ENCODE measurements at regions not wholly inside any gene's neighbourhood (a gene's known extent, or its start where the extent isn't known, plus 50 kb on each side); places are given as distances from the start of the nearest gene placed in this dataset.

DNA sequence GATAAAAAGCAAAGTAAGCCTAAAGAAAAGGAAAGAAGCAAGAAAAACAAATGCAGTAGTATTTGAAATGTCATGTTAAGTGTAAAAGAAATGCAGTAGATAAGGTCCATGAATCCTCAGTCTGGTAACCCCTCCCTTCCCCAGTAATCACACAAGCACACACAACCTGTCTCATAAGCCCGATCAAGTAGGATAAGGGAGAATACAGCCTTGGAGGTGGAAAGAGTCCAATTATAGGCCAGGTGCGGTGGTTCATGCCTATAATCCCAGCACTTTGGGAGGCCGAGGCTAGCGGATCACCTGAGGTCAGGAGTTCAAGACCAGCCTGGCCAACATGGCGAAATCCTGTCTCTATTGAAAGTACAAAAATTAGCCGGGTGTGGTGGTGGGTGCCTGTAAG lies 117.9 kb downstream of the GADD45G start:
- Mint-ChIP-seq H3K4me1 (peaks cover 26% of the 10 kb centered on the region), H3K27me3 (peaks cover 3% of the 10 kb centered on the region), H3K36me3 (peaks cover 12% of the 10 kb centered on the region), H3K9me3 (ENCODE audit: low read depth) (no peaks in the 10 kb centered on the region), H3K4me3 (no peak overlapping the region), H3K27ac (no peak overlapping the region)
- CTCF ChIA-PET: interaction anchor here (1.5 kb wide), 1 partner anchor 18 kb away, joined by 3 read pairs; no protein-coding TSS in a partner anchor
- ATAC-seq (no peak), DNase-seq (no peak)

DNA sequence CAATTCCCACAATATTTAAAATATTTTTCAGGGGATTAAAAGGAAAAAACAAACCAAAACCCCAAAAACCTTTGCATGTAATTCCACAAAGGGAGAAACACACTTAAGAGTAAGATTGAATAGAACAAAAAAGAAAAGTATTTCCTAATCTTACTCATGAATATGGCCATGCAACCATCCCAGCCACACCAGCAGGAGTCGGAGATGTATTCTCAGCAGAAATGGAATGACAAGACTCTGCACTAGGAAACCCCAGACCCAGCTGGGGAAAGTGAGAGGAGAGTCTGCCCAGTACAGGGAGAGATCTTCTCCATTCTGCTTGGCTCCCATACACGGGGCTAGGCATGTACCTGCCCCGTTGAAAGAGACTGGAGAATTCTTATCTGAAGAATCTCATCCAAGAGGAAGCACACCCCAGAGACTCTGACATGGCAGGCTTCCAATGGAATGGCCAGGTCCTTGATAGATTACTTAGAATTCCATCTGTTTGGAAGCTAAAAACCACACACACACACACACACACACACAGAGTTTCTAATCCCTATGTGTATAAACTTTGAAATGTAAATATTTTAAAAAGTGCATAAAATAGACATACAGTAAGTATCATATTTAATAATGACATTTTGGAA lies 118.8 kb downstream of the GADD45G start:
- no peak for ATAC-seq
- Mint-ChIP-seq H3K27ac (no peak overlapping the region), H3K4me1 (peaks cover 21% of the 10 kb centered on the region), H3K36me3 (peaks cover 12% of the 10 kb centered on the region), H3K9me3 (ENCODE audit: low read depth) (no peaks in the 10 kb centered on the region), H3K4me3 (no peak overlapping the region), H3K27me3 (peaks cover 3% of the 10 kb centered on the region)
- DNase-seq: no peak
- CTCF ChIA-PET: interaction anchor here (1.5 kb wide), 1 partner anchor 17 kb away, joined by 3 read pairs; no protein-coding TSS in a partner anchor

DNA sequence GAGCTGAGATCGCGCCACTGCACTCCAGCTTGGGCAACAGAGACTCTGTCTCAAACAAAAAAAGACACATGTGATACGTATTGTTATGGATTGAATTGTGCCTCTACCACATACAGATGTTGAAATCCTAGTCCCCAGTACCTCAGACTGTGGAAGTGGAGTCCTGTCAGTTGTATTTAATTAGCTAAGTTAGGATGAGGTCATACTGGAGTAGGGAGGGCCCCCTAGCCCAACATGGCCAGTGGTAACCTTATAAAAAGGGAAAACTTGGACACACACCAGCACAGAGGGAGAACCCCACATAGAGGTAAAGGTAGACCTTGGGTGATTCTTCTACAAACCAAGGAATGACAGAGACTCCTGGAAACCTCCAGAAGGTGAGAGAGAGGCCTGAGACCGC lies 119.8 kb downstream of the GADD45G start:
- Mint-ChIP-seq H3K4me1 (peaks cover 12% of the 10 kb centered on the region), H3K36me3 (peaks cover 8% of the 10 kb centered on the region), H3K9me3 (ENCODE audit: low read depth) (no peaks in the 10 kb centered on the region), H3K27ac (no peak overlapping the region), H3K4me3 (no peak overlapping the region), H3K27me3 (peaks cover 3% of the 10 kb centered on the region)
- DNase-seq (no peak), ATAC-seq (no peak)
- CTCF ChIA-PET: no interaction called here

DNA sequence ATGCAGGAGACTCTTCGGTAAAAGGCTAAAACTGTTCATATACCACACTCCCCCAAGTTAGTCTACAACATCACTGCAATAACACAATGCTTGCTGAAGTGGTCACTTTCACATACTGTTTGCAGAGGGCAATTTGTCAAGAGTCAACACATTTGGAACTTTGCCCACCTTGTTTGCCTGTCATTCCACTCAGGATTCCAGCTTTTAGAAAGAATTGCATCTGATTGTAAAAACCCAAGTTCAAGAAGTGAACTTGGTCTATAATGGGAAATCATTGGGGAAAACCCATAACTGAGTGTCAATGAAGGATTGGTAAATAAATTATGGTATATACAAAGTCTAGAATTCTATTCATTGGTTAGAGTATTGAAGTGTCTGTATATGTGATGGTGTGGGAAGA lies 120.5 kb downstream of the GADD45G start:
- DNase-seq (no peak), ATAC-seq (no peak)
- peaks cover 3% of the 10 kb centered on the region for H3K27me3 Mint-ChIP-seq
- H3K9me3 Mint-ChIP-seq (ENCODE audit: low read depth): no peaks in the 10 kb centered on the region
- H3K27ac Mint-ChIP-seq: no peak overlapping the region
- peaks cover 6% of the 10 kb centered on the region for H3K4me1 Mint-ChIP-seq
- peaks cover 8% of the 10 kb centered on the region for H3K36me3 Mint-ChIP-seq
- CTCF ChIA-PET: interaction anchor here (1.1 kb wide), 1 partner anchor 8 kb away, joined by 3 read pairs; no protein-coding TSS in a partner anchor
- H3K4me3 Mint-ChIP-seq: no peak overlapping the region

DNA sequence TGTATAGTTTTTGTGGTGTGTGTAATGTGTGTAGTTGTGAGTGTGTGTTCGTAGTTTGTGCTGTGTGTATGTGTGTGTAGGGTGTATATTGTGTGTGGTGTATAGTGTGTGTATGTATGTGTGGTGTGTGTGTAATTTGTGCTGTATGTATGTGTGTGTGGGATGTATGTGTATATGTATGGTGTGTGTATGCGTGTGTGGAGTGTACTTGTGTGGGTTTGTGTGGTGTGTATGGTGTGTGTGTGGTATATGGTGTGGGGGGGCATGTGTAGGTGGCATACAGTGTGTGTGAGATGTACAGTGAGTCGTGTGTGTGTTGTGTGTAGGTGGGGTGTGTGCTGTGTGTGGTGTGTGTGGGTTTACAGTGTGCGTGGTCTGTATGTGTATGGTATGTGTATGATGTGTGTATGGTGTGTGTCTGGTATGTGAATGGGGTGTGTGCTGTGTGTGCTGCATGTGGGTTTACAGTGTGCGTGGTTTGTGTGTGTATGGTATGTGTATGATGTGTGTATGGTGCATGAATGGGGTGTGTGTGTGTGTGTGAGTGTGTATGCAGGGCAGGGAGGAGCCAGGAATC lies 125.2 kb downstream of the GADD45G start:
- DNase-seq: no peak
- CTCF ChIA-PET: no interaction called here
- ATAC-seq: peak; percentile 30
- H3K27ac Mint-ChIP-seq: no peak overlapping the region
- H3K36me3 Mint-ChIP-seq: peaks cover 5% of the 10 kb centered on the region
- no peak overlapping the region for H3K4me3 Mint-ChIP-seq
- no peaks in the 10 kb centered on the region for H3K9me3 Mint-ChIP-seq (ENCODE audit: low read depth)
- H3K27me3 Mint-ChIP-seq: no peaks in the 10 kb centered on the region
- H3K4me1 Mint-ChIP-seq: peaks cover 5% of the 10 kb centered on the region

DNA sequence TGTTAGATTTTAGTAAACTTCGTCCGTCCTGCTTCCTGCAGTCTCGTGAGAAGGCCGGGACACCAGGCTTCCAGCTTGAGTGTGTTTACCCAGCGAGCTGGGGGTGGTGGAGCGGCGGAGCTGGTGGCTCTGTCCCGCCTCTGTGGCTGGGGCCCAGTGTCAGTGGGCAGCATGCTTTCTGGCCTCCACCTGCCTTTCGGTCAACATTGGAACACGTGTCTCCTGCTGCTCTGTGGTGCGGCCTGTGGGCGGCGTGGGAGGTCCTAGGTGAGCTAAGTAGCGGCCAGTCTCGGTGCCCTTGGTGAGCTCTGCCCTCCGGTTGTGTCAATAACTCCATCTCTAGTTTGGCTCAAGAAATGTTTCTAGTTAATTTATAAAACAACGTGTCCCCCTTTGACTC lies 125.9 kb downstream of the GADD45G start:
- Mint-ChIP-seq H3K36me3 (peaks cover 2% of the 10 kb centered on the region), H3K9me3 (ENCODE audit: low read depth) (no peaks in the 10 kb centered on the region), H3K27me3 (no peaks in the 10 kb centered on the region), H3K27ac (no peak overlapping the region), H3K4me1 (peaks cover 5% of the 10 kb centered on the region), H3K4me3 (no peak overlapping the region)
- no peak for DNase-seq
- CTCF ChIA-PET: interaction anchor here (1.0 to 1.2 kb wide), 3 partner anchors 9 to 127 kb away, joined by 3 to 6 read pairs (median 4); no protein-coding TSS in a partner anchor
- ATAC-seq: no peak

DNA sequence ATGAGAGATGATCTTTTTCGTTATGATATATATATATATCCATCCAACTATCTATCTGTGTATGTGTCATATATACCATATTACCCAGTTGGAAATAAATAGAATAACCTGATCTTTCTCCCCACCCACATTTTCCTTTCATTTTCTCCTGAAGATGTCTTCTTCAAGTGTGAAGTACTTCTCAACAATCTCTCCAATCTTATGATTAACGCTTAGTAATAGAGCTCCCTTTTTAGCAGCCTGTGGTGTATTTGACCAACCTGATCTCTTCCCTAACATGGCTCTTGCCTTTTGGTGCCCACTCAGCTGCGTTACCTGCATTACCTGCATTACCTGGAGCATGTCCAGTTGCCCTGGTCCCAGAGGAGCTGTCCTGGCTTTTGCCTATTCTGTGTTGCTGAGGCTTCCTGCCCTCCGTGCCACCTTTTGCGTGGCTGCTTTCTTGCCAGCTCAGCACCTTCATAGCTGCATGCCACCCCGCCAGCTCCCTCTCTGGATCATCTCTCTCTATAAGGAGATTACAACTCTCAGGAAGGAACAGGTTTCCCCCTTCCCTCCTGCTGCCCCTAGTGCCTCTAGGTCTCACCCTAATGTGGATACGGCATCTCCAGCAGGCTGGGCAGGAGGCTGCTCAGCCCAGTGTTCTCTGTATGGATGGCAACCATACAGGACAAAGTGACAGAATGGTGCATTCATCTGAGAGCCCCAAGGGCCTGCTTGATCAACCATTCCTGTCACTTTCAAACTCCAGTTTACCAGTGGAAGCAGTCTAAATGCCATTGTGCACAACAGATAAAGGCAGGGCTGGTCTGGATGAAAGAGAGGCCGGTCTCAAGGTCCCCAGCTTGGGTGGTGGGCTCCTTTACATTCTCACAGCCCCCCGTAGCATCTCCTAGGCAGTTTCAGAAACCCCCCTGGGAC lies 126.7 kb downstream of the GADD45G start:
- Mint-ChIP-seq H3K27ac (no peak overlapping the region), H3K36me3 (no peaks in the 10 kb centered on the region), H3K4me1 (peaks cover 5% of the 10 kb centered on the region), H3K4me3 (no peak overlapping the region), H3K27me3 (no peaks in the 10 kb centered on the region), H3K9me3 (ENCODE audit: low read depth) (no peaks in the 10 kb centered on the region)
- DNase-seq (no peak), ATAC-seq (no peak)
- CTCF ChIA-PET: interaction anchor here (1.0 to 1.2 kb wide), 3 partner anchors 8 to 128 kb away, joined by 3 to 6 read pairs (median 4); no protein-coding TSS in a partner anchor

DNA sequence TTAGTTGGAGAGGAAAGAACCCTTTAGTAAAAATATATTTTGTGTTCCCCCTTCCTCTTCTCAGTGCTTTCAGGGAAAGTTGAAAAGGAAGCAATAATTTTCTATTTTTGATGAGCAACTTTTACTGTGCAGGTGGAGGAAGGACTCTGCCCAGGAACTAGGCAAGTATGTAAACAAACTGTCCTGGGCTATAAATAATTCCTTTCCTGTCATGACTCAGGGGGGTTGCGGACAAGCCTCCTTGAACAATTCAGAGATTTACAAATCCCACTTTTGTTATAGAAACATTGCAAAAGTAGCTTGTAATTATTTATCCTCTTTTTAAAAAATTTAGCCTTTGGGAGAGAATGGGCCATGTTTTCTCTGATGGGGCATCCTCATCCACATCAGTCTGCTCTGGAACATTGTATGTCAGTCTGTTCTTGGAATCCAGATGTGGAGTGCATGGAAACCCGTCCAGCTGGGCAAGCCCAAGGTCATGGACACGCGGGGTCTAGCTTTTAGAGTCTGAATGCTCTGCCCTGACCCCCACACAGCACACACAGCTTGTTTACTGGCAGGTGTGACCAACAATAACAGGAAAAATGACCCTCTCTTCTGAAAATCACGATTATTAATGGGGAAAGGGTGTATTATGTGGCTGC lies 127.6 kb downstream of the GADD45G start:
- DNase-seq (no peak), ATAC-seq (no peak)
- Mint-ChIP-seq H3K27me3 (no peaks in the 10 kb centered on the region), H3K9me3 (ENCODE audit: low read depth) (no peaks in the 10 kb centered on the region), H3K4me1 (peaks cover 7% of the 10 kb centered on the region), H3K4me3 (no peak overlapping the region), H3K27ac (no peak overlapping the region), H3K36me3 (no peaks in the 10 kb centered on the region)
- CTCF ChIA-PET: no interaction called here

DNA sequence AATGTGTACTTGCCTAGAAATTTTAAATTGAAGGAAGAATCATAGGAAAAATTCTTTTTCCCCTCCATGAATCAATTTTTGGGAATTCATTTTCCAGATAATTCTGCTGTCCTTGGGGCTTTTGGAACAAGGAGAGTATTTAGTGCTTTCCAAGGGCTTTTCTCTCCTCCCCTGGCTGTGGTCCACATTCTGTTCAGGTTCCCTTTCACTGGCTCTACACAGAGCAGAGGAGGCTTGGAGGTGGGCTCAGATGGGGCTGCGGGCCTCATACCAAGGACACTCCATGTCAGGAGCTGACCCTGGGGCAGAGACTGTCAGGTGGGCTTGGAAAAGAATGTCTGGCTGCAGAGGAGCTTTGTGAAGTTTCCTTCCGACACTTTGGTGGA lies 128.1 kb downstream of the GADD45G start:
- Mint-ChIP-seq H3K9me3 (ENCODE audit: low read depth) (no peaks in the 10 kb centered on the region), H3K4me3 (no peak overlapping the region), H3K27me3 (no peaks in the 10 kb centered on the region), H3K4me1 (peaks cover 12% of the 10 kb centered on the region), H3K27ac (no peak overlapping the region), H3K36me3 (no peaks in the 10 kb centered on the region)
- DNase-seq (no peak), ATAC-seq (no peak)
- CTCF ChIA-PET: no interaction called here

DNA sequence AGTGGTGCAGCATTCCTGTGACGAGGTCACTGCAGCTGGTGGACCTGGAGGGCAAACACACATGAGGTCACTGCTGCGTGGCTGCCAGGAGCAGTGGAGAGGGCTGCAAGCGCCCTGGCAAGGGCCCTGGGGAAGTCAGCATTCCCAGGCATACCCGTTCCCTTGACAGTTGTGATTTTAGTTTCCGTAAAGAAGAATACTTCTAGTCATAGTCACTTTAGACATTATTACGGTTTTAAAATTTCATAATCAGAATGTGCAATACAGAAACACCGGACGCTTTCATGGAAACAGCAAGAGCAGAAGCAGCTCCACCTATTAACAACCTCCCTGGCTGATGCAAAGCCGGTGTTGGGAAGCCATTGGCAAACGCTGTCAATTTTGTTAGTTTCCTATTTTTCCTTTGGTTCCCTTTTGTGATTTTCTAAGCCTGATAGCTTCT lies 129.8 kb downstream of the GADD45G start:
- H3K36me3 Mint-ChIP-seq: no peaks in the 10 kb centered on the region
- H3K27me3 Mint-ChIP-seq: no peaks in the 10 kb centered on the region
- no peak overlapping the region for H3K4me3 Mint-ChIP-seq
- peaks cover 28% of the 10 kb centered on the region for H3K4me1 Mint-ChIP-seq
- H3K27ac Mint-ChIP-seq: no peak overlapping the region
- no peaks in the 10 kb centered on the region for H3K9me3 Mint-ChIP-seq (ENCODE audit: low read depth)
- ATAC-seq (no peak), DNase-seq (no peak)
- CTCF ChIA-PET: interaction anchor here (0.9 to 1.4 kb wide), 3 partner anchors 9 to 132 kb away, joined by 3 to 4 read pairs (median 3); no protein-coding TSS in a partner anchor

DNA sequence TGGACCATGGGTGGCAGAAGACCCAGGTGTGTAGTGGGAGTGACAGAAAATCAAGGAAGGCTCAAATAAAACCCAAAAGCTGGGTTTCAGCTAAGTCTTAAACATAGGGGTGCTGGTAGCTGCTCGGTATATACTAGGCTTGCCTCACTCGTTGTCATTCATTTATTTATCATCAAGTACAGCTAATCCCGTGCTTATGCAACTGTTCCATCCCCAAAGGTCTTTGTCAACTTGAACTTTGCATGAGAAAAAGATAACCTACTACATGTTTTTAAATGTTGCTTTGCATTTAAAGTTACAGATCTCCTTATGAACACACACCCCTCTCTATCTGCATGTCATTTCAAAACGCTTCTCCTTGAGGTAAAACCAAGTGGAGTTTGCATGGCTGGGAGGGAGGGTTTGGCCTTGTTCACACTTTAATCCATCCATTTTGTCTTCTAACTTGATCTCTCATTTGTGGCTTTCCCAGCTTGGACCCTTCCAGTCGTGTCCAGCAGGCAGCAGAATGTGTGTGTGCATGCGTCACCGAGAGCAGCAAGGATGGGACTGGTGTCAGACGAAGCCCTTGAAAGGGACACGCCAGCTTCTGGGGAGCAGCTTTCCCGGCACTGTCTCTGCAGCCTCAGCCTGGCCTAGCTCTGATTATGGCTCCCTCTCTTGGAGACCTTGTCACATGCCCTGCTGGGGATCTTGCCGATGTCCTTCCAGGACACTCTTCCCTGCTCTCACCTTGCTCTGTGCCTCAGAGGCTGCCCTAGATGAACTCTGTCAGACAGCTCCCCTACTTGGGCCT lies 133.5 kb downstream of the GADD45G start:
- H3K36me3 Mint-ChIP-seq: no peaks in the 10 kb centered on the region
- ATAC-seq: no peak
- H3K4me1 Mint-ChIP-seq: peaks cover 61% of the 10 kb centered on the region
- H3K9me3 Mint-ChIP-seq (ENCODE audit: low read depth): no peaks in the 10 kb centered on the region
- DNase-seq: no peak
- no peak overlapping the region for H3K4me3 Mint-ChIP-seq
- no peak overlapping the region for H3K27ac Mint-ChIP-seq
- no peaks in the 10 kb centered on the region for H3K27me3 Mint-ChIP-seq
- CTCF ChIA-PET: interaction anchor here (0.9 to 2.3 kb wide), 9 partner anchors 7 to 140 kb away, joined by 3 to 9 read pairs (median 5); partner anchors contain the start of gene GADD45G

DNA sequence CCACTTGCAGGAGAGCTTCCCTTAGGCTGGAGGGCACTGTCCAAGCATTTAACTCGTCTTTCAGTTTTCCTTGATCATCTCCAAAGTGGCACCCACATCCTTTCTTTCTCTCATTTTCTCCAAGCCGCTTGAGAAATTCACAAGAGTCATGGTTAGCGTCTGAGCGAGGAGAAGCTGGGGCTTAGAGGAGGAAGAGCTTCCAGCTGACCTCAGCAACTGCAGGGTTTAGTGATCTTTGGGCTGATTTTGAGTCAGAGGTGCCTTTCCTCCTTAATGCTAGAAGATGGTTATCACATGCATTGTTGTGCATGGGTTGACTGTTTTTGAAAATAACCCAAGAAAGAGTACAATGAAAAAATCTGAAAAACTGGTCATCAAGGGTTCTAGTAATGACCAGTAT lies 134.7 kb downstream of the GADD45G start:
- ATAC-seq (peak; percentile 30), DNase-seq (peak; percentile 76)
- Mint-ChIP-seq H3K4me1 (peaks cover 73% of the 10 kb centered on the region), H3K4me3 (peak overlapping the region; percentile 8), H3K27me3 (no peaks in the 10 kb centered on the region), H3K27ac (peak overlapping the region; percentile 90), H3K36me3 (no peaks in the 10 kb centered on the region), H3K9me3 (ENCODE audit: low read depth) (no peaks in the 10 kb centered on the region)
- CTCF ChIA-PET: interaction anchor here (0.9 to 2.3 kb wide), 11 partner anchors 8 to 260 kb away, joined by 3 to 9 read pairs (median 4); partner anchors contain the start of gene GADD45G
